CD14-positive monocyte (primary cell): ENCODE measurements at regions not wholly inside any gene's neighbourhood (a gene's known extent, or its start where the extent isn't known, plus 50 kb on each side); places are given as distances from the start of the nearest gene placed in this dataset.

ENCODE experiments used
- DNase-seq, 3 donors: peaks; one replicate each; pipeline ENCODE4 v3.0.0-alpha.2; 2011 to 2022
- H2AFZ ChIP-seq: 2 replicates; pipeline ENCODE4 v1.6.0; 2012; ENCODE audit warnings: mild to moderate bottlenecking, low read depth, low read length, inconsistent platforms; ENCODE audit not compliant: insufficient read depth, poor library complexity, severe bottlenecking
- H3K27ac ChIP-seq, 2 donors: 1 replicate in 1 of 2; 2 replicates in 1 of 2; pipeline ENCODE4 v1.5.1; 2012 to 2013; ENCODE audit warnings: low read length in 2 of 2, control low read depth in 1 of 2, inconsistent platforms in 1 of 2, low read depth in 1 of 2, mild to moderate bottlenecking in 1 of 2
- H3K27me3 ChIP-seq, 2 donors: one replicate each; pipeline versions ENCODE4 v1.6.0 to v1.6.1; 2011 to 2013; ENCODE audit warnings: low read length in 2 of 2; ENCODE audit not compliant: control insufficient read depth in 2 of 2, insufficient read depth in 2 of 2
- H3K36me3 ChIP-seq, 2 donors: replicated peaks in 1 of 2; 1 replicate in 1 of 2; 2 replicates in 1 of 2; pipeline versions ENCODE4 v1.5.1 to v1.6.1; 2012 to 2013; ENCODE audit warnings: low read length in 2 of 2, control low read depth in 1 of 2, inconsistent platforms in 1 of 2, mild to moderate bottlenecking in 1 of 2; ENCODE audit not compliant: insufficient read depth in 2 of 2, control insufficient read depth in 1 of 2
- H3K4me1 ChIP-seq, 2 donors: 1 replicate in 1 of 2; 2 replicates in 1 of 2; pipeline versions ENCODE4 v1.5.1 to v1.6.1; 2012 to 2013; ENCODE audit warnings: low read length in 2 of 2, control low read depth in 1 of 2, inconsistent platforms in 1 of 2, mild to moderate bottlenecking in 1 of 2, moderate library complexity in 1 of 2; ENCODE audit not compliant: insufficient read depth in 2 of 2, control insufficient read depth in 1 of 2
- H3K4me2 ChIP-seq: replicated peaks from 2 replicates; pipeline ENCODE3; 2012; ENCODE audit warnings: low read length, moderate library complexity, mild to moderate bottlenecking; ENCODE audit not compliant: poor library complexity, severe bottlenecking; ENCODE audit errors: extremely low read depth
- H3K4me3 ChIP-seq, 3 experiments: fragments of 200-600 bp in 1 of 3; sonication (generic) in 1 of 3; replicated peaks in 1 of 3; 1 replicate in 2 of 3; 2 replicates in 1 of 3; pipeline ENCODE4 v1.5.1; 2011 to 2013; ENCODE audit warnings: low read length in 3 of 3, mild to moderate bottlenecking in 3 of 3, control low read depth in 2 of 3, low read depth in 2 of 3, inconsistent platforms in 1 of 3, moderate library complexity in 1 of 3
- H3K79me2 ChIP-seq: 2 replicates; pipeline ENCODE4 v1.6.0; 2012; ENCODE audit warnings: mild to moderate bottlenecking, control low read depth, inconsistent platforms, low read length, moderate library complexity; ENCODE audit not compliant: insufficient read depth
- H3K9ac ChIP-seq: 2 replicates; pipeline ENCODE4 v1.6.0; 2017; ENCODE audit warnings: low read length, mild to moderate bottlenecking; ENCODE audit not compliant: insufficient read depth, poor library complexity, severe bottlenecking
- H3K9me3 ChIP-seq, 2 donors: replicated peaks in 1 of 2; 1 replicate in 1 of 2; 2 replicates in 1 of 2; pipeline versions ENCODE4 v1.5.1 to v1.6.1; 2012 to 2013; ENCODE audit warnings: low read length in 2 of 2, control low read depth in 1 of 2; ENCODE audit not compliant: control insufficient read depth in 1 of 2, insufficient read depth in 1 of 2
- H4K20me1 ChIP-seq: 2 replicates; pipeline ENCODE4 v1.6.0; 2012; ENCODE audit warnings: mild to moderate bottlenecking, low read length, control low read depth, moderate library complexity; ENCODE audit not compliant: insufficient read depth
- H3K27ac Mint-ChIP-seq, 7 donors: one replicate each; pipeline ENCODE4 v1.8.0; 2020; ENCODE audit warnings: mild to moderate bottlenecking in 7 of 7, mixed read lengths in 7 of 7, moderate library complexity in 6 of 7, inconsistent platforms in 2 of 7
- H3K27me3 Mint-ChIP-seq, 3 donors: one replicate each; pipeline ENCODE4 v1.8.0; 2021 to 2022; ENCODE audit warnings: low read depth in 3 of 3, mild to moderate bottlenecking in 3 of 3, mixed read lengths in 3 of 3, moderate library complexity in 3 of 3, inconsistent platforms in 1 of 3
- H3K36me3 Mint-ChIP-seq, 2 donors: one replicate each; pipeline ENCODE4 v1.8.0; 2020; ENCODE audit warnings: mixed read lengths in 2 of 2, inconsistent platforms in 1 of 2, mild to moderate bottlenecking in 1 of 2
- H3K4me1 Mint-ChIP-seq: one replicate; pipeline ENCODE4 v1.8.0; 2020; ENCODE audit warnings: mild to moderate bottlenecking, mixed read lengths
- H3K4me3 Mint-ChIP-seq, 2 donors: one replicate each; pipeline ENCODE4 v1.8.0; 2020; ENCODE audit warnings: mild to moderate bottlenecking in 2 of 2, mixed read lengths in 2 of 2, moderate library complexity in 1 of 2
- H3K9me3 Mint-ChIP-seq, 7 donors: one replicate each; pipeline ENCODE4 v1.8.0; 2020 to 2022; ENCODE audit warnings: mixed read lengths in 7 of 7, mild to moderate bottlenecking in 6 of 7, moderate library complexity in 6 of 7, inconsistent platforms in 2 of 7
- CTCF ChIP-seq: fragments of 200-600 bp; IDR thresholded peaks from one replicate; pipeline ENCODE4 v1.8.0; 2022; ENCODE audit warnings: antibody characterized with exemption, mild to moderate bottlenecking
- WGBS: methylation state at CpG from one replicate; pipeline ENCODE4 v1.1.5; 2013; ENCODE audit warnings: missing lambda C conversion rate; ENCODE audit not compliant: insufficient coverage; 5-methylcytosine and 5-hydroxymethylcytosine counted together
- intact Hi-C, 2 donors: fragments of 100-400 bp; cut with micrococcal nuclease; formaldehyde crosslinking; loops; one replicate each; pipeline versions ENCODE4 v1.15.0 to v1.15.1; 2023

- WGBS: no CpG with 5 or more reads among the region's 4 CpGs
- Mint-ChIP-seq H3K27me3 (peaks cover 2 to 5% (median 4%) of the 10 kb centered on the region in 3 donors), H3K36me3 (no peaks in the 10 kb centered on the region), H3K9me3 (peaks cover 0 to 2% (median 0%) of the 10 kb centered on the region in 7 donors), H3K27ac (no peak overlapping the region), H3K4me1 (peaks cover 2% of the 10 kb centered on the region), H3K4me3 (no peak overlapping the region)
- Histone ChIP-seq H3K9ac (no peak overlapping the region), H3K79me2 (no peaks in the 10 kb centered on the region), H3K27ac (no peak overlapping the region), H3K36me3 (no peaks in the 10 kb centered on the region), H3K27me3 (no peaks in the 10 kb centered on the region), H2AFZ (no peak overlapping the region), H3K4me3 (no peak overlapping the region), H3K4me1 (no peaks in the 10 kb centered on the region), H4K20me1 (no peaks in the 10 kb centered on the region), H3K9me3 (no peaks in the 10 kb centered on the region), H3K4me2 (no peak overlapping the region)
- DNase-seq: no peak
- no peak for TF ChIP-seq CTCF
- intact Hi-C loops: no loop called here
These were observed 135.9 kb upstream of the HNRNPA3 start for GRCh38 chr2:177076636-177077179.

GRCh38 chr2:177077778-177078177, 134.8 kb upstream of the HNRNPA3 start:
- Histone ChIP-seq H3K4me3 (no peak overlapping the region), H3K79me2 (no peaks in the 10 kb centered on the region), H3K27me3 (no peaks in the 10 kb centered on the region), H4K20me1 (no peaks in the 10 kb centered on the region), H3K27ac (no peak overlapping the region), H3K4me1 (no peaks in the 10 kb centered on the region), H3K4me2 (no peak overlapping the region), H3K9ac (no peak overlapping the region), H3K36me3 (no peaks in the 10 kb centered on the region), H2AFZ (no peak overlapping the region), H3K9me3 (no peaks in the 10 kb centered on the region)
- no peak overlapping the region for H3K27ac Mint-ChIP-seq
- H3K36me3 Mint-ChIP-seq: no peaks in the 10 kb centered on the region
- peaks cover 2% of the 10 kb centered on the region for H3K4me1 Mint-ChIP-seq
- no peak for TF ChIP-seq CTCF
- peaks cover 2 to 5% (median 4%) of the 10 kb centered on the region in 3 donors for H3K27me3 Mint-ChIP-seq
- H3K4me3 Mint-ChIP-seq: no peak overlapping the region
- intact Hi-C loops: no loop called here
- DNase-seq: no peak
- H3K9me3 Mint-ChIP-seq: peaks cover 0 to 2% (median 0%) of the 10 kb centered on the region in 7 donors
- WGBS: no CpG with 5 or more reads among the region's 2 CpGs
